Esophagus squamous epithelium (tissue), 4 donors: ENCODE measurements at regions not wholly inside any gene's neighbourhood (a gene's known extent, or its start where the extent isn't known, plus 50 kb on each side); places are given as distances from the start of the nearest gene placed in this dataset.

Experiments used
- CTCF ChIP-seq, 6 experiments: fragments of 450-650 bp in 4 of 6; fragments of 200-600 bp in 2 of 6; sonication (generic) in 2 of 6; IDR thresholded peaks; one replicate each; pipeline ENCODE4 v1.5.1; 2016 to 2019; ENCODE audit warnings: antibody characterized with exemption in 6 of 6, mild to moderate bottlenecking in 4 of 6, moderate library complexity in 4 of 6
- POLR2A ChIP-seq, 4 donors: fragments of 450-650 bp; IDR thresholded peaks; one replicate each; pipeline ENCODE4 v1.6.1; 2017; ENCODE audit warnings: antibody characterized with exemption in 4 of 4, mild to moderate bottlenecking in 4 of 4, moderate library complexity in 3 of 4

DNA sequence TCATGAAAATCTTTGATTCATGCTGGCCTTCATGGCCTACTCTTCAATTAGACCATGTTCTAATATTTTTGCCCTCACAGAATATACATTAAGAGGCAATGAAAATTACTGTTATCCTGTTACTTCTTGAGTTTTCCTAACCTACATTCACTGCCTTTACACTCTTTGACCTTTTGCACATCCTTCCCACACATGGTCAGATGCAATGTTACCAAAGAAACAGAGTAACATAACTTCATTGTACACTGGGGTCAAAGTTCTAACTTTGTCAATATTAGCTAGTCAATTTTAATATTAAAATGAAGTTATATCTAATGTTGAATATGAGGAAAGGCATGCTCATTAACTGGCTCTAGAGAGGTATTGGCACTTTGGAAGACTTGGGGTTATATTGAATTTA is 284.8 kb downstream of the TEX13C start:
- no peak for TF ChIP-seq CTCF (IDR thresholded peaks at IDR 0.05)
- TF ChIP-seq POLR2A (IDR thresholded peaks at IDR 0.05): no peak
